WERI-Rb-1 (cell line): ENCODE measurements at regions not wholly inside any gene's neighbourhood (a gene's known extent, or its start where the extent isn't known, plus 50 kb on each side); places are given as distances from the start of the nearest gene placed in this dataset.
"Not testable (repeated sequence)": the region's sequence is repeated elsewhere in the genome, so short reads cannot be mapped to it uniquely, and the experiment has no call there.

Source experiments
- DNase-seq: peaks from one replicate; pipeline ENCODE4 v3.0.0-alpha.2; 2020
- H3K27ac ChIP-seq: fragments of 250-450 bp; sonication (Bioruptor Pico); 2 replicates; pipeline ENCODE4 v1.5.1; 2020; ENCODE audit warnings: mild to moderate bottlenecking, moderate library complexity
- H3K27me3 ChIP-seq: fragments of 250-450 bp; sonication (Bioruptor Pico); 2 replicates; pipeline ENCODE4 v1.5.1; 2021; ENCODE audit warnings: mild to moderate bottlenecking, low read depth, moderate library complexity; ENCODE audit not compliant: insufficient read depth, severe bottlenecking
- H3K36me3 ChIP-seq: fragments of 250-450 bp; sonication (Bioruptor Pico); 2 replicates; pipeline ENCODE4 v1.5.1; 2020; ENCODE audit warnings: mild to moderate bottlenecking, moderate library complexity
- H3K4me3 ChIP-seq: 2 replicates; pipeline ENCODE4 v1.5.1; 2011; ENCODE audit warnings: low read depth, mild to moderate bottlenecking, control low read depth, low read length
- H3K9me3 ChIP-seq: fragments of 250-450 bp; sonication (Bioruptor Pico); 2 replicates; pipeline ENCODE4 v1.5.1; 2021; ENCODE audit warnings: mild to moderate bottlenecking, moderate library complexity; ENCODE audit not compliant: severe bottlenecking
- CTCF ChIP-seq: IDR thresholded peaks from 2 replicates; pipeline ENCODE4 v1.5.1; 2011; ENCODE audit warnings: low read depth, mild to moderate bottlenecking, control low read depth, inconsistent platforms, low read length

- no peak for DNase-seq
- Histone ChIP-seq H3K9me3 (no peaks in the 10 kb centered on the region), H3K27ac (no peak overlapping the region), H3K4me3 (no peak overlapping the region), H3K36me3 (no peaks in the 10 kb centered on the region), H3K27me3 (no peaks in the 10 kb centered on the region)
- no peak for TF ChIP-seq CTCF
Measured at GRCh38 chr3:150232992-150233451, 175.1 kb upstream of the TSC22D2 start.

- H3K27ac ChIP-seq: no peak overlapping the region
- H3K9me3 ChIP-seq: no peaks in the 10 kb centered on the region
- no peak for DNase-seq
- TF ChIP-seq CTCF: no peak
- no peaks in the 10 kb centered on the region for H3K27me3 ChIP-seq
- H3K4me3 ChIP-seq: no peak overlapping the region
- H3K36me3 ChIP-seq: no peaks in the 10 kb centered on the region
Measured at GRCh38 chr3:150230037-150230436, 178.1 kb upstream of the TSC22D2 start.

GRCh38 chr3:150228626-150229025 lies 179.5 kb upstream of the TSC22D2 start:
- DNase-seq, H3K27me3 ChIP-seq: not testable (repeated sequence)

GRCh38 chr3:150227839-150228238 lies 180.3 kb upstream of the TSC22D2 start:
- no peak overlapping the region for H3K4me3 ChIP-seq
- no peaks in the 10 kb centered on the region for H3K36me3 ChIP-seq
- DNase-seq: peak; percentile 61
- peak; percentile 73 for TF ChIP-seq CTCF
- no peak overlapping the region for H3K27ac ChIP-seq
- H3K9me3 ChIP-seq: no peaks in the 10 kb centered on the region
- H3K27me3 ChIP-seq: no peaks in the 10 kb centered on the region

More at GRCh38 chr3:150228626-150229025, 179.5 kb upstream of the TSC22D2 start:
- H3K36me3 ChIP-seq, H3K4me3 ChIP-seq, H3K9me3 ChIP-seq, H3K27ac ChIP-seq: not testable (repeated sequence)

- Histone ChIP-seq H3K36me3 (no peaks in the 10 kb centered on the region), H3K27me3 (no peaks in the 10 kb centered on the region), H3K9me3 (no peaks in the 10 kb centered on the region), H3K4me3 (no peak overlapping the region), H3K27ac (no peak overlapping the region)
- no peak for TF ChIP-seq CTCF
- no peak for DNase-seq
Measured at GRCh38 chr3:150225986-150226385, 182.1 kb upstream of the TSC22D2 start.

GRCh38 chr3:150223558-150223957 lies 184.5 kb upstream of the TSC22D2 start:
- Histone ChIP-seq H3K4me3 (no peak overlapping the region), H3K36me3 (no peaks in the 10 kb centered on the region), H3K27me3 (no peaks in the 10 kb centered on the region), H3K9me3 (no peaks in the 10 kb centered on the region), H3K27ac (no peak overlapping the region)
- no peak for TF ChIP-seq CTCF
- no peak for DNase-seq
